RWPE1 (cell line): ENCODE measurements at regions not wholly inside any gene's neighbourhood (a gene's known extent, or its start where the extent isn't known, plus 50 kb on each side); places are given as distances from the start of the nearest gene placed in this dataset.
A peak's percentile ranks its signal among the peaks of the same experiment; 100 is the strongest.

Experiments
- CTCF ChIA-PET: fragments of 350-600 bp; sonication (Branson Sonifier 250); formaldehyde crosslinking; extraction: SDS; loops from one replicate; lab custom pipeline; 2021; lab: Yijun Ruan, JAX
- POLR2A ChIA-PET: fragments of 400-600 bp; formaldehyde crosslinking; extraction: SDS; loops from one replicate; lab custom pipeline; 2020; ENCODE audit warnings: antibody characterized with exemption; ENCODE audit not compliant: low non-redundant PET; lab: Yijun Ruan, JAX
- DNase-seq: peaks from one replicate; pipeline ENCODE4 v3.0.0; 2012; ENCODE audit warnings: low spot score
- H3K27ac ChIP-seq: fragments of 450-650 bp; 2 replicates; pipeline ENCODE4 v1.5.1; 2017
- CTCF ChIP-seq: fragments of 450-650 bp; conservative IDR thresholded peaks from 2 replicates; pipeline ENCODE4 v1.5.1; 2017; ENCODE audit warnings: low read depth, mild to moderate bottlenecking

- H3K27ac ChIP-seq = no peak overlapping the region
- no peak for TF ChIP-seq CTCF
- CTCF ChIA-PET = no interaction called here
- POLR2A ChIA-PET = no interaction called here
- no peak for DNase-seq
These were observed 301.3 kb downstream of the LPIN1 start for GRCh38 chr2:12047761-12048160.

- H3K27ac ChIP-seq = no peak overlapping the region
- TF ChIP-seq CTCF = no peak
- ChIA-PET CTCF (interaction anchor here (0.6 kb wide), 1 partner anchor 11 kb away, joined by 3 read pairs; no protein-coding TSS in a partner anchor), POLR2A (no interaction called here)
- DNase-seq = no peak
These were observed 302.1 kb downstream of the LPIN1 start for GRCh38 chr2:12048550-12048949.

- TF ChIP-seq CTCF = no peak
- H3K27ac ChIP-seq = no peak overlapping the region
- peak; percentile 11 for DNase-seq
- ChIA-PET POLR2A (no interaction called here), CTCF (no interaction called here)
These were observed 304.0 kb downstream of the LPIN1 start for GRCh38 chr2:12050396-12050795.

GRCh38 chr2:12051831-12052230, 305.4 kb downstream of the LPIN1 start:
- no peak for DNase-seq
- POLR2A ChIA-PET = no interaction called here

GRCh38 chr2:12052796-12053195, 306.4 kb downstream of the LPIN1 start:
- H3K27ac ChIP-seq = no peak overlapping the region
- POLR2A ChIA-PET = no interaction called here
- no peak for TF ChIP-seq CTCF
- CTCF ChIA-PET = no interaction called here
- no peak for DNase-seq

More at GRCh38 chr2:12051831-12052230, 305.4 kb downstream of the LPIN1 start:
- H3K27ac ChIP-seq = no peak overlapping the region
- CTCF ChIA-PET = no interaction called here
- no peak for TF ChIP-seq CTCF

GRCh38 chr2:12054956-12055618, 308.7 kb downstream of the LPIN1 start:
- ChIA-PET POLR2A (no interaction called here), CTCF (interaction anchor here (0.9 kb wide), 1 partner anchor 30 kb away, joined by 3 read pairs; no protein-coding TSS in a partner anchor)
- no peak overlapping the region for H3K27ac ChIP-seq
- DNase-seq = no peak
- no peak for TF ChIP-seq CTCF
